ENCODE measurements at regions not wholly inside any gene's neighbourhood (a gene's known extent, or its start where the extent isn't known, plus 50 kb on each side); places are given as distances from the start of the nearest gene placed in this dataset.

- ATAC-seq (no peak), DNase-seq (no peak)
- Mint-ChIP-seq H3K27ac (no peak overlapping the region), H3K27me3 (ENCODE audit: low read depth) (peaks cover 6% of the 10 kb centered on the region), H3K4me1 (ENCODE audit: low read depth) (no peaks in the 10 kb centered on the region), H3K9me3 (ENCODE audit: insufficient read depth) (no peaks in the 10 kb centered on the region), H3K4me3 (no peak overlapping the region), H3K36me3 (ENCODE audit: low read depth) (no peaks in the 10 kb centered on the region)
- CTCF ChIA-PET = no interaction called here
- POLR2A ChIA-PET = no interaction called here
Observed at GRCh38 chr15:61517335-61517734, 288.2 kb upstream of the RORA start.

GRCh38 chr15:61511756-61512155 is 282.7 kb upstream of the RORA start:
- no peak overlapping the region for H3K4me3 Mint-ChIP-seq
- no peak for ATAC-seq
- H3K27me3 Mint-ChIP-seq (ENCODE audit: low read depth) = peaks cover 8% of the 10 kb centered on the region
- no peaks in the 10 kb centered on the region for H3K36me3 Mint-ChIP-seq (ENCODE audit: low read depth)
- POLR2A ChIA-PET = no interaction called here
- no peak overlapping the region for H3K27ac Mint-ChIP-seq
- H3K4me1 Mint-ChIP-seq (ENCODE audit: low read depth) = no peaks in the 10 kb centered on the region
- no peaks in the 10 kb centered on the region for H3K9me3 Mint-ChIP-seq (ENCODE audit: insufficient read depth)
- CTCF ChIA-PET = no interaction called here
- no peak for DNase-seq

- Mint-ChIP-seq H3K9me3 (ENCODE audit: insufficient read depth) (no peaks in the 10 kb centered on the region), H3K4me1 (ENCODE audit: low read depth) (no peaks in the 10 kb centered on the region), H3K27me3 (ENCODE audit: low read depth) (peaks cover 8% of the 10 kb centered on the region), H3K36me3 (ENCODE audit: low read depth) (no peaks in the 10 kb centered on the region), H3K27ac (no peak overlapping the region), H3K4me3 (no peak overlapping the region)
- ChIA-PET CTCF (no interaction called here), POLR2A (no interaction called here)
- ATAC-seq (no peak), DNase-seq (no peak)
Observed at GRCh38 chr15:61511089-61511488, 282.0 kb upstream of the RORA start.

- POLR2A ChIA-PET = no interaction called here
- no peaks in the 10 kb centered on the region for H3K36me3 Mint-ChIP-seq (ENCODE audit: low read depth)
Observed at GRCh38 chr15:61509327-61509840, 280.3 kb upstream of the RORA start.

GRCh38 chr15:61503383-61503969 is 274.4 kb upstream of the RORA start:
- no peak overlapping the region for H3K27ac Mint-ChIP-seq
- CTCF ChIA-PET = no interaction called here
- no peaks in the 10 kb centered on the region for H3K9me3 Mint-ChIP-seq (ENCODE audit: insufficient read depth)
- POLR2A ChIA-PET = no interaction called here
- ATAC-seq (no peak), DNase-seq (no peak)
- H3K4me1 Mint-ChIP-seq (ENCODE audit: low read depth) = no peaks in the 10 kb centered on the region
- H3K27me3 Mint-ChIP-seq (ENCODE audit: low read depth) = peaks cover 12% of the 10 kb centered on the region
- no peak overlapping the region for H3K4me3 Mint-ChIP-seq
- no peaks in the 10 kb centered on the region for H3K36me3 Mint-ChIP-seq (ENCODE audit: low read depth)

More at GRCh38 chr15:61509327-61509840, 280.3 kb upstream of the RORA start:
- no peaks in the 10 kb centered on the region for H3K4me1 Mint-ChIP-seq (ENCODE audit: low read depth)
- DNase-seq = no peak
- H3K27ac Mint-ChIP-seq = no peak overlapping the region
- no peak for ATAC-seq
- no peak overlapping the region for H3K4me3 Mint-ChIP-seq
- peaks cover 8% of the 10 kb centered on the region for H3K27me3 Mint-ChIP-seq (ENCODE audit: low read depth)
- CTCF ChIA-PET = no interaction called here
- H3K9me3 Mint-ChIP-seq (ENCODE audit: insufficient read depth) = no peaks in the 10 kb centered on the region

- peaks cover 19% of the 10 kb centered on the region for H3K27me3 Mint-ChIP-seq (ENCODE audit: low read depth)
- POLR2A ChIA-PET = interaction anchor here (0.6 kb wide), 1 partner anchor 1844 kb away, joined by 3 read pairs; the partner anchor contains the start of gene GTF2A2
Observed at GRCh38 chr15:61501815-61502389, 272.8 kb upstream of the RORA start.

GRCh38 chr15:61500951-61501620 is 272.0 kb upstream of the RORA start:
- H3K9me3 Mint-ChIP-seq (ENCODE audit: insufficient read depth) = no peaks in the 10 kb centered on the region
- H3K27ac Mint-ChIP-seq = no peak overlapping the region
- DNase-seq (no peak), ATAC-seq (no peak)
- no peak overlapping the region for H3K4me3 Mint-ChIP-seq
- peaks cover 22% of the 10 kb centered on the region for H3K27me3 Mint-ChIP-seq (ENCODE audit: low read depth)
- ChIA-PET CTCF (no interaction called here), POLR2A (no interaction called here)
- H3K36me3 Mint-ChIP-seq (ENCODE audit: low read depth) = no peaks in the 10 kb centered on the region
- H3K4me1 Mint-ChIP-seq (ENCODE audit: low read depth) = no peaks in the 10 kb centered on the region

More at GRCh38 chr15:61501815-61502389, 272.8 kb upstream of the RORA start:
- DNase-seq (no peak), ATAC-seq (no peak)
- CTCF ChIA-PET = no interaction called here
- Mint-ChIP-seq H3K36me3 (ENCODE audit: low read depth) (no peaks in the 10 kb centered on the region), H3K4me1 (ENCODE audit: low read depth) (no peaks in the 10 kb centered on the region), H3K27ac (no peak overlapping the region), H3K9me3 (ENCODE audit: insufficient read depth) (no peaks in the 10 kb centered on the region), H3K4me3 (no peak overlapping the region)

GRCh38 chr15:61500523-61500922 is 271.4 kb upstream of the RORA start:
- Mint-ChIP-seq H3K36me3 (ENCODE audit: low read depth) (no peaks in the 10 kb centered on the region), H3K4me1 (ENCODE audit: low read depth) (no peaks in the 10 kb centered on the region), H3K9me3 (ENCODE audit: insufficient read depth) (no peaks in the 10 kb centered on the region), H3K27ac (no peak overlapping the region), H3K4me3 (no peak overlapping the region), H3K27me3 (ENCODE audit: low read depth) (peaks cover 22% of the 10 kb centered on the region)
- ATAC-seq (no peak), DNase-seq (no peak)
- POLR2A ChIA-PET = no interaction called here
- CTCF ChIA-PET = no interaction called here

- Mint-ChIP-seq H3K27me3 (ENCODE audit: low read depth) (peaks cover 24% of the 10 kb centered on the region), H3K4me1 (ENCODE audit: low read depth) (no peaks in the 10 kb centered on the region), H3K36me3 (ENCODE audit: low read depth) (no peaks in the 10 kb centered on the region), H3K4me3 (no peak overlapping the region), H3K9me3 (ENCODE audit: insufficient read depth) (no peaks in the 10 kb centered on the region), H3K27ac (no peak overlapping the region)
- ATAC-seq = no peak
- POLR2A ChIA-PET = no interaction called here
- CTCF ChIA-PET = no interaction called here
- no peak for DNase-seq
Observed at GRCh38 chr15:61499376-61499775, 270.3 kb upstream of the RORA start.

- no peak overlapping the region for H3K4me3 Mint-ChIP-seq
- POLR2A ChIA-PET = no interaction called here
Observed at GRCh38 chr15:61489571-61489970, 260.5 kb upstream of the RORA start.

GRCh38 chr15:61483599-61483998 is 254.5 kb upstream of the RORA start:
- no peaks in the 10 kb centered on the region for H3K9me3 Mint-ChIP-seq (ENCODE audit: insufficient read depth)
- no peaks in the 10 kb centered on the region for H3K36me3 Mint-ChIP-seq (ENCODE audit: low read depth)
- H3K4me3 Mint-ChIP-seq = no peak overlapping the region
- DNase-seq (no peak), ATAC-seq (no peak)
- CTCF ChIA-PET = no interaction called here
- POLR2A ChIA-PET = no interaction called here
- peaks cover 13% of the 10 kb centered on the region for H3K27me3 Mint-ChIP-seq (ENCODE audit: low read depth)
- H3K27ac Mint-ChIP-seq = no peak overlapping the region
- no peaks in the 10 kb centered on the region for H3K4me1 Mint-ChIP-seq (ENCODE audit: low read depth)

More at GRCh38 chr15:61489571-61489970, 260.5 kb upstream of the RORA start:
- DNase-seq = no peak
- Mint-ChIP-seq H3K9me3 (ENCODE audit: insufficient read depth) (no peaks in the 10 kb centered on the region), H3K27me3 (ENCODE audit: low read depth) (peaks cover 17% of the 10 kb centered on the region), H3K27ac (no peak overlapping the region), H3K36me3 (ENCODE audit: low read depth) (no peaks in the 10 kb centered on the region), H3K4me1 (ENCODE audit: low read depth) (no peaks in the 10 kb centered on the region)
- ATAC-seq = no peak
- CTCF ChIA-PET = no interaction called here

GRCh38 chr15:61481886-61482285 is 252.8 kb upstream of the RORA start:
- no peaks in the 10 kb centered on the region for H3K36me3 Mint-ChIP-seq (ENCODE audit: low read depth)

More at GRCh38 chr15:61481886-61482285, 252.8 kb upstream of the RORA start:
- ATAC-seq (no peak), DNase-seq (no peak)
- Mint-ChIP-seq H3K27ac (no peak overlapping the region), H3K4me1 (ENCODE audit: low read depth) (no peaks in the 10 kb centered on the region), H3K9me3 (ENCODE audit: insufficient read depth) (no peaks in the 10 kb centered on the region), H3K4me3 (no peak overlapping the region), H3K27me3 (ENCODE audit: low read depth) (peaks cover 13% of the 10 kb centered on the region)
- POLR2A ChIA-PET = no interaction called here
- CTCF ChIA-PET = no interaction called here
